RWPE2 (cell line): ENCODE measurements at regions not wholly inside any gene's neighbourhood (a gene's known extent, or its start where the extent isn't known, plus 50 kb on each side); places are given as distances from the start of the nearest gene placed in this dataset.

Source experiments
- ATAC-seq: fragments of 200-7000 bp; cut with Tn5 transposase; 3 replicates; pipeline ENCODE4 v1.9.1; 2021; ENCODE audit warnings: low read depth
- DNase-seq: peaks from one replicate; pipeline ENCODE4 v3.0.0-alpha.2; 2020; ENCODE audit warnings: low spot score
- H3K27ac ChIP-seq: fragments of 450-650 bp; 2 replicates; pipeline ENCODE4 v1.5.1; 2017; ENCODE audit warnings: mild to moderate bottlenecking; ENCODE audit not compliant: poor library complexity, severe bottlenecking
- H3K27me3 ChIP-seq: fragments of 250-450 bp; sonication (Bioruptor Pico); 2 replicates; pipeline ENCODE4 v1.5.1; 2021; ENCODE audit warnings: mild to moderate bottlenecking, moderate library complexity; ENCODE audit not compliant: insufficient read depth, poor library complexity, severe bottlenecking
- H3K36me3 ChIP-seq: fragments of 250-450 bp; sonication (Bioruptor Pico); 2 replicates; pipeline ENCODE4 v1.5.1; 2020; ENCODE audit warnings: low read depth, mild to moderate bottlenecking, moderate library complexity
- H3K4me1 ChIP-seq: fragments of 250-450 bp; sonication (Bioruptor Pico); 2 replicates; pipeline ENCODE4 v1.5.1; 2021; ENCODE audit warnings: mild to moderate bottlenecking, moderate library complexity; ENCODE audit not compliant: insufficient read depth, poor library complexity, severe bottlenecking
- H3K4me3 ChIP-seq: fragments of 250-450 bp; sonication (Bioruptor Pico); 2 replicates; pipeline ENCODE4 v1.5.1; 2021; ENCODE audit warnings: mild to moderate bottlenecking, moderate library complexity; ENCODE audit not compliant: severe bottlenecking
- H3K9me3 ChIP-seq: fragments of 250-450 bp; sonication (Bioruptor Pico); 2 replicates; pipeline ENCODE4 v1.5.1; 2021; ENCODE audit warnings: mild to moderate bottlenecking, moderate library complexity; ENCODE audit not compliant: severe bottlenecking
- CTCF ChIP-seq: fragments of 450-650 bp; IDR thresholded peaks from one replicate; pipeline ENCODE4 v1.5.1; 2017; ENCODE audit warnings: mild to moderate bottlenecking, moderate library complexity; ENCODE audit not compliant: poor library complexity, severe bottlenecking

- TF ChIP-seq CTCF, result no peak
- Histone ChIP-seq H3K36me3 (no peaks in the 10 kb centered on the region), H3K4me1 (no peaks in the 10 kb centered on the region), H3K9me3 (no peaks in the 10 kb centered on the region), H3K27ac (no peak overlapping the region), H3K27me3 (no peaks in the 10 kb centered on the region), H3K4me3 (no peak overlapping the region)
- DNase-seq, result no peak
- no peak for ATAC-seq
These were observed 116.3 kb upstream of the IRX3 start for GRCh38 chr16:54402873-54403272.

GRCh38 chr16:54402270-54402669 is 115.7 kb upstream of the IRX3 start:
- H3K4me1 ChIP-seq, result no peaks in the 10 kb centered on the region
- no peaks in the 10 kb centered on the region for H3K27me3 ChIP-seq
- no peak overlapping the region for H3K27ac ChIP-seq
- TF ChIP-seq CTCF, result no peak
- DNase-seq (no peak), ATAC-seq (no peak; the same call in 2 of the 3 replicates)
- H3K4me3 ChIP-seq, result no peak overlapping the region
- no peaks in the 10 kb centered on the region for H3K36me3 ChIP-seq
- no peaks in the 10 kb centered on the region for H3K9me3 ChIP-seq

- Histone ChIP-seq H3K4me1 (no peaks in the 10 kb centered on the region), H3K27me3 (no peaks in the 10 kb centered on the region), H3K4me3 (no peak overlapping the region), H3K9me3 (no peaks in the 10 kb centered on the region), H3K27ac (no peak overlapping the region), H3K36me3 (no peaks in the 10 kb centered on the region)
- no peak for DNase-seq
- no peak for ATAC-seq
- no peak for TF ChIP-seq CTCF
These were observed 113.7 kb upstream of the IRX3 start for GRCh38 chr16:54400261-54400660.

GRCh38 chr16:54398986-54399385 is 112.4 kb upstream of the IRX3 start:
- H3K27ac ChIP-seq, result no peak overlapping the region
- TF ChIP-seq CTCF, result no peak
- no peaks in the 10 kb centered on the region for H3K27me3 ChIP-seq
- H3K36me3 ChIP-seq, result no peaks in the 10 kb centered on the region
- no peaks in the 10 kb centered on the region for H3K9me3 ChIP-seq
- DNase-seq, result no peak
- no peaks in the 10 kb centered on the region for H3K4me1 ChIP-seq
- no peak for ATAC-seq
- H3K4me3 ChIP-seq, result no peak overlapping the region

- no peak overlapping the region for H3K27ac ChIP-seq
- ATAC-seq (no peak), DNase-seq (no peak)
- no peak overlapping the region for H3K4me3 ChIP-seq
- TF ChIP-seq CTCF, result no peak
- H3K27me3 ChIP-seq, result no peaks in the 10 kb centered on the region
- H3K9me3 ChIP-seq, result no peaks in the 10 kb centered on the region
- H3K4me1 ChIP-seq, result no peaks in the 10 kb centered on the region
- no peaks in the 10 kb centered on the region for H3K36me3 ChIP-seq
These were observed 111.3 kb upstream of the IRX3 start for GRCh38 chr16:54397838-54398237.
